Breast epithelium (tissue), 3 donors: ENCODE measurements at regions not wholly inside any gene's neighbourhood (a gene's known extent, or its start where the extent isn't known, plus 50 kb on each side); places are given as distances from the start of the nearest gene placed in this dataset.

Experiments
- POLR2A ChIP-seq: fragments of 450-650 bp; IDR thresholded peaks from one replicate; pipeline ENCODE4 v1.6.1; 2016; ENCODE audit warnings: antibody characterized with exemption, mild to moderate bottlenecking, moderate library complexity
- TF ChIP-seq, protein P1 (sequence below), 3 donors: fragments of 450-650 bp; IDR thresholded peaks; one replicate each; pipeline ENCODE4 v1.5.1; 2016 to 2017; ENCODE audit warnings: antibody characterized with exemption in 3 of 3, mild to moderate bottlenecking in 3 of 3, moderate library complexity in 3 of 3

DNA sequence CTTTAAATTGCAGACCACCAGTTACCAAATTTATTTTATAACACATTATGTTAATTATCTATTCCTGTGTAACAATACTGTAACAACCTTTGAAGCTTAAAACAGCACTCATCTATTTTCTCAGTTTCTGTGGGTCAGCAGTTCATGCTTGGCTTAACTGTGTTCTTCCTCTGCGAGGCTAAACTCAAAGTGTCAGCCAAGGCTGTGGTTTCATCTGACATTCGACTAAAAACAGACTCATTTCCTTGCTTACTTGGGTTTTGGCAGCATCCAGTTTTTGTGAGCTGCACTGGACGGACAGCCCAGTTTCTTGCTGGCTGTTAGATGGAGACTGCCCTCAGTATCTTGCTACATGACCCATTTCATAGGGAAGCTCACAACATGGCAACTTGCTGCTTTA lies 247.3 kb upstream of the KCNH8 start:
- TF ChIP-seq, protein P1, sequence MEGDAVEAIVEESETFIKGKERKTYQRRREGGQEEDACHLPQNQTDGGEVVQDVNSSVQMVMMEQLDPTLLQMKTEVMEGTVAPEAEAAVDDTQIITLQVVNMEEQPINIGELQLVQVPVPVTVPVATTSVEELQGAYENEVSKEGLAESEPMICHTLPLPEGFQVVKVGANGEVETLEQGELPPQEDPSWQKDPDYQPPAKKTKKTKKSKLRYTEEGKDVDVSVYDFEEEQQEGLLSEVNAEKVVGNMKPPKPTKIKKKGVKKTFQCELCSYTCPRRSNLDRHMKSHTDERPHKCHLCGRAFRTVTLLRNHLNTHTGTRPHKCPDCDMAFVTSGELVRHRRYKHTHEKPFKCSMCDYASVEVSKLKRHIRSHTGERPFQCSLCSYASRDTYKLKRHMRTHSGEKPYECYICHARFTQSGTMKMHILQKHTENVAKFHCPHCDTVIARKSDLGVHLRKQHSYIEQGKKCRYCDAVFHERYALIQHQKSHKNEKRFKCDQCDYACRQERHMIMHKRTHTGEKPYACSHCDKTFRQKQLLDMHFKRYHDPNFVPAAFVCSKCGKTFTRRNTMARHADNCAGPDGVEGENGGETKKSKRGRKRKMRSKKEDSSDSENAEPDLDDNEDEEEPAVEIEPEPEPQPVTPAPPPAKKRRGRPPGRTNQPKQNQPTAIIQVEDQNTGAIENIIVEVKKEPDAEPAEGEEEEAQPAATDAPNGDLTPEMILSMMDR (IDR thresholded peaks at IDR 0.05): no peak
- TF ChIP-seq POLR2A: no peak
